ENCODE measurements at regions not wholly inside any gene's neighbourhood (a gene's known extent, or its start where the extent isn't known, plus 50 kb on each side); places are given as distances from the start of the nearest gene placed in this dataset.
A peak's percentile ranks its signal among the peaks of the same experiment; 100 is the strongest.
"Not testable (repeated sequence)": the region's sequence is repeated elsewhere in the genome, so short reads cannot be mapped to it uniquely, and the experiment has no call there.

DNA sequence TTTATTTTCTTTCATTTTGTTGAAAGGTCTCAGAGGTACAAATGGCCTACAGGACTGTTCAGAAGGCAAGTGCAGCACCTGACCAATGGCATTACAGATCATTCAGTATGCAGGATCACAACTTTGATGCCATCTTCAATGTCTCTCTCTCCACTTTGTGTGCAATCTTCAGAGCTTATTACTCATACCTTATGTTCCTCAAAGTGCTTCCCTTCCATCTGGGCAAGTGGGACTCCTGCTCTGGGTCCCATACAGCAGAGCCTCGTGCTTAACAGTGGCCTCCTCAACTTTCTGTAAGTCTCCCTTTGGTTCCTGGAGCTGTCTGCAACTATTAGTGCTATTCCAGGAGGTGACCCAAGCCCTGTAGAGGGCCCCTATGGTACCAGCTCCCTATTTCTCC, 358.4 kb upstream of the RPS23 start:
- H3K27me3 ChIP-seq (ENCODE audit: control insufficient read depth in 3 of 3, insufficient read depth in 3 of 3, low read length in 2 of 3), result no peaks in the 10 kb centered on the region
- ATAC-seq (ENCODE audit: insufficient read depth, low FRiP score), result no peak
- TF ChIP-seq, protein P1, sequence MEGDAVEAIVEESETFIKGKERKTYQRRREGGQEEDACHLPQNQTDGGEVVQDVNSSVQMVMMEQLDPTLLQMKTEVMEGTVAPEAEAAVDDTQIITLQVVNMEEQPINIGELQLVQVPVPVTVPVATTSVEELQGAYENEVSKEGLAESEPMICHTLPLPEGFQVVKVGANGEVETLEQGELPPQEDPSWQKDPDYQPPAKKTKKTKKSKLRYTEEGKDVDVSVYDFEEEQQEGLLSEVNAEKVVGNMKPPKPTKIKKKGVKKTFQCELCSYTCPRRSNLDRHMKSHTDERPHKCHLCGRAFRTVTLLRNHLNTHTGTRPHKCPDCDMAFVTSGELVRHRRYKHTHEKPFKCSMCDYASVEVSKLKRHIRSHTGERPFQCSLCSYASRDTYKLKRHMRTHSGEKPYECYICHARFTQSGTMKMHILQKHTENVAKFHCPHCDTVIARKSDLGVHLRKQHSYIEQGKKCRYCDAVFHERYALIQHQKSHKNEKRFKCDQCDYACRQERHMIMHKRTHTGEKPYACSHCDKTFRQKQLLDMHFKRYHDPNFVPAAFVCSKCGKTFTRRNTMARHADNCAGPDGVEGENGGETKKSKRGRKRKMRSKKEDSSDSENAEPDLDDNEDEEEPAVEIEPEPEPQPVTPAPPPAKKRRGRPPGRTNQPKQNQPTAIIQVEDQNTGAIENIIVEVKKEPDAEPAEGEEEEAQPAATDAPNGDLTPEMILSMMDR (IDR thresholded peaks at IDR 0.05; ENCODE audit: control extremely low read depth, extremely low read depth), result no peak

DNA sequence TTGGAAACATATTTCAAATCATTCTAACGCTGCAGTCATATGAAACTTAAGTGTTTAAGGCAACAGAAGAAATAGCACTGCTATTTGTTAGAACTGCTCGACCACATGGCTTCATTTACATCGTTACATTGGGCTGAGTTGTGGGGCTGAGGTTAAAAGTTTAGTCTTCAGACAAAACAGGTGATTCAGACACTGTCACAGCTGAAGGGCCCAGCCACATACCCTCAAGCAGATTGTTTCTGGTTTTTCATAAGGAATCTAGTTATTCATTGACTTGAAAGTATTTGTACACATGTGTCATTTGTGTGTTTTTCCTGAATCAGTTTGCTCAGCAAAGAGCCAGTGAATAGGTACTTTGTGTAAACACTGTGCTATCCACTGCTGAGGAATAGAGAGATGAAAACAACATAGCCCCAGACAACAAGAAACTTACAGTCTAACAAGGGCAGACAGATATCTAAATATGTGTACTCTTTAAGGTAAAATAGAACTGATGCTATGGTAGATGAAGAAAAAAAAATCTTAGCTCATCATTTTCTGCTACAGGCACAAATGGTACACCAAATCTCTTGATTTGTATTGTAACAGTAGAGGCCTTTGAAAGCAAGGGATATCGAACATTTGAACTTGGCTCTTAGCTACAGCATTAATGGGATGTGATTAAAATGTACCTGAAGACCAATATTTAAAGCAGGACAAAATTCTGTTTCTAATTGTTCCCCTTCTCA, 357.6 kb upstream of the RPS23 start:
- Histone ChIP-seq H3K4me1 (ENCODE audit: control insufficient read depth in 5 of 5, insufficient read depth in 5 of 5, low read length in 5 of 5) (peaks cover 0 to 30% (median 6%) of the 10 kb centered on the region in 5 donors), H3K27me3 (ENCODE audit: control insufficient read depth in 3 of 3, insufficient read depth in 3 of 3, low read length in 2 of 3) (no peaks in the 10 kb centered on the region), H3K27ac (ENCODE audit: low read depth in 1 of 2, low read length in 1 of 2) (no peak overlapping the region), H3K36me3 (ENCODE audit: control insufficient read depth in 4 of 4, insufficient read depth in 4 of 4, low read length in 4 of 4) (no peaks in the 10 kb centered on the region), H3K9ac (ENCODE audit: insufficient read depth in 1 of 2, low read length in 2 of 2) (no peak overlapping the region), H3K4me3 (no peak overlapping the region), H3K9me3 (ENCODE audit: control insufficient read depth in 4 of 4, insufficient read depth in 3 of 4, low read length in 3 of 4) (no peaks in the 10 kb centered on the region)
- TF ChIP-seq, protein P1 (IDR thresholded peaks at IDR 0.05; ENCODE audit: control extremely low read depth, extremely low read depth), result no peak
- peak; percentile 66 for ATAC-seq (ENCODE audit: insufficient read depth, low FRiP score)
- DNase-seq, result peak; percentile 41 to 66 (median 49)
- 69 to 80% methylated on average over 4 of the region's 4 CpGs for WGBS, 2 donors

More for the DNA sequence above, 358.4 kb upstream of the RPS23 start:
- no peak for DNase-seq
- no peak overlapping the region for H3K4me3 ChIP-seq
- WGBS, 2 donors, result 79 to 88% methylated on average over 1 of the region's 1 CpG
- peaks cover 0 to 38% (median 6%) of the 10 kb centered on the region in 5 donors for H3K4me1 ChIP-seq (ENCODE audit: control insufficient read depth in 5 of 5, insufficient read depth in 5 of 5, low read length in 5 of 5)
- no peak overlapping the region for H3K27ac ChIP-seq (ENCODE audit: low read depth in 1 of 2, low read length in 1 of 2)
- H3K36me3 ChIP-seq (ENCODE audit: control insufficient read depth in 4 of 4, insufficient read depth in 4 of 4, low read length in 4 of 4), result no peaks in the 10 kb centered on the region
- no peaks in the 10 kb centered on the region for H3K9me3 ChIP-seq (ENCODE audit: control insufficient read depth in 4 of 4, insufficient read depth in 3 of 4, low read length in 3 of 4)
- no peak overlapping the region for H3K9ac ChIP-seq (ENCODE audit: insufficient read depth in 1 of 2, low read length in 2 of 2)

DNA sequence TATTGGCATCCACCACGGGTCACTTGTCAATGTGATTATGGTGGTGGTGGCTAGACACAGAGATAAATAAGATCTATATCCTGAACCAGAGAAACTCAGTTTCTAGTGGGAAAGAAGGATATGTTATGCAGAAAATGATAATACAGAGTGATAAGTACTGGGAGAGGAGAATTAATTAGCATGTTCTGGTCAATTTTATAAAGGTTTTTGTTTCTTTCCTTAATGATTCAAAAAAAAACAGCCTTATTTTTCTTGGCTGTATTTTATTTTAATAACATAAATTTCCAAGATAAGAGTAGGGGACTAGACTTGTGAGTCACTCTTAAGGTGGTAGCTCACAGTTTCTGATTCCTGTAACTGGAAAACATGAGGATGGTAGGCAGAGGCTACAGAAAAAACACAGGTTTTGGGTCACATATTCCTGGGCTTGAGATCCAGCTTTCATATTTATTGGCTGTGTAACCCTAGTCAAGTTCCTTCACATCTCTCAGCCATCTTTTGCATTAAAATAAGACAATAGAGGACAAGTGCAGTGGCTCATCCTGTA, 350.3 kb upstream of the RPS23 start:
- H3K9ac ChIP-seq (ENCODE audit: insufficient read depth in 1 of 2, low read length in 2 of 2), result no peak overlapping the region
- no peak for ATAC-seq (ENCODE audit: insufficient read depth, low FRiP score)

DNA sequence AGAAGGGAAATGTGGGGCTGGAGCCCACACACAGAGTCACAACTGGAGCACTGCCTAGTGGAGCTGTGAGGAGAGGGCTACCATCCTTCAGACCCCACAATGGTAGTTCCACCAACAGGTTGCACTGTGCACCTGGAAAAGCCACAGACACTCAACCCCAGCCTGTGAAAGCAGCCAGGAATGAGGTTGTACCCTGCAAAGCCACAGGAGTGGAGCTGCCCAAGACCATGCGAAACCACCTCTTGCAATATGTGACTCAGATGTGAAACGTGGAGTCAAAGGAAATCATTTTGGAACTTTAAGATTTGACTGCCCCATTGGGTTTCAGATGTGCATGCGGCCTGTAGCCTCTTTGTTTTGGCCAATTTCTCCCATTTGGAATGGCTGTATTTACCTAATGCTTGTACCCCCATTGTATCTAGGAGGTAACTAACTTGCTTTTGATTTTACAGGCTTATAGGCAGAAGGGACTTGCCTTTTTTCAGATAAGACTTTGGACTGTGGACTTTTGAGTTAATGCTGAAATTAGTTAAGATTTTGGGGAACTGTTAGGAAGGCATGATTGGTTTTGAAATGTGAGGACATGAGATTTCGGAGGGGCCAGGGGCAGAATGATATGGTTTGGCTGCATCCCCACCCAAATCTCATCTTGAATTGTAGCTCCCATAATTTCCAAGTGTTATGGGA, 348.9 kb upstream of the RPS23 start:
- not testable (repeated sequence) for DNase-seq; H3K4me3 ChIP-seq; H3K27ac ChIP-seq (ENCODE audit: low read depth in 1 of 2, low read length in 1 of 2); H3K27me3 ChIP-seq (ENCODE audit: control insufficient read depth in 3 of 3, insufficient read depth in 3 of 3, low read length in 2 of 3); H3K9ac ChIP-seq (ENCODE audit: insufficient read depth in 1 of 2, low read length in 2 of 2); ATAC-seq (ENCODE audit: insufficient read depth, low FRiP score); H3K36me3 ChIP-seq (ENCODE audit: control insufficient read depth in 4 of 4, insufficient read depth in 4 of 4, low read length in 4 of 4); H3K9me3 ChIP-seq (ENCODE audit: control insufficient read depth in 4 of 4, insufficient read depth in 3 of 4, low read length in 3 of 4)
- peaks cover 0 to 12% (median 0%) of the 10 kb centered on the region in 5 donors for H3K4me1 ChIP-seq (ENCODE audit: control insufficient read depth in 5 of 5, insufficient read depth in 5 of 5, low read length in 5 of 5)
- WGBS, 2 donors, result 93 to 95% methylated on average over 4 of the region's 4 CpGs

More for the DNA sequence above, 350.3 kb upstream of the RPS23 start:
- no peaks in the 10 kb centered on the region for H3K36me3 ChIP-seq (ENCODE audit: control insufficient read depth in 4 of 4, insufficient read depth in 4 of 4, low read length in 4 of 4)
- DNase-seq, result no peak
- WGBS, 2 donors, result 51 to 77% methylated on average over 1 of the region's 1 CpG
- no peaks in the 10 kb centered on the region for H3K27me3 ChIP-seq (ENCODE audit: control insufficient read depth in 3 of 3, insufficient read depth in 3 of 3, low read length in 2 of 3)
- H3K9me3 ChIP-seq (ENCODE audit: control insufficient read depth in 4 of 4, insufficient read depth in 3 of 4, low read length in 3 of 4), result no peaks in the 10 kb centered on the region
- no peak overlapping the region for H3K27ac ChIP-seq (ENCODE audit: low read depth in 1 of 2, low read length in 1 of 2)
- no peaks in the 10 kb centered on the region for H3K4me1 ChIP-seq (ENCODE audit: control insufficient read depth in 5 of 5, insufficient read depth in 5 of 5, low read length in 5 of 5)
- TF ChIP-seq, protein P1 (IDR thresholded peaks at IDR 0.05; ENCODE audit: control extremely low read depth, extremely low read depth), result no peak
- H3K4me3 ChIP-seq, result no peak overlapping the region

DNA sequence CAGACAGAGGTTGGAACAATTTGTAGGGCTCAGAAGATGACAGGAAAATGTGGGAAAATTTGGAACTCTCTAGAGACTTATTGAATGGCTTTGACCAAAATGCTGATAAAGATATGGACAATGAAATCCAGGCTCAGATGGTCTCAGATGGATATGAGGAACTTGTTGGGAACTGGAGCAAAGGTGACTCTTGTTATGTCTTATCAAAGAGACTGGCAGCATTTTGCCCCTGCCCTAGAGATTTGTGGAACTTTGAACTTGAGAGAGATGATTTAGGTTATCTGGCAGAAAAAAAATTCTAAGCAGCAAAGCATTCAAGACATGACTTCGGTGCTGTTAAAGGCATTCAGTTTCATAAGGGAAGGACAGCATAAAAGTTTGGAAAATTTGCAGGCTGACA, 347.9 kb upstream of the RPS23 start:
- not testable (repeated sequence) for H3K27me3 ChIP-seq (ENCODE audit: control insufficient read depth in 3 of 3, insufficient read depth in 3 of 3, low read length in 2 of 3); DNase-seq; H3K9me3 ChIP-seq (ENCODE audit: control insufficient read depth in 4 of 4, insufficient read depth in 3 of 4, low read length in 3 of 4); H3K36me3 ChIP-seq (ENCODE audit: control insufficient read depth in 4 of 4, insufficient read depth in 4 of 4, low read length in 4 of 4); ATAC-seq (ENCODE audit: insufficient read depth, low FRiP score); H3K4me3 ChIP-seq; H3K9ac ChIP-seq (ENCODE audit: insufficient read depth in 1 of 2, low read length in 2 of 2); H3K27ac ChIP-seq (ENCODE audit: low read depth in 1 of 2, low read length in 1 of 2)
- H3K4me1 ChIP-seq (ENCODE audit: control insufficient read depth in 5 of 5, insufficient read depth in 5 of 5, low read length in 5 of 5), result peaks cover 0 to 17% (median 3%) of the 10 kb centered on the region in 5 donors
- WGBS, 2 donors, result 93 to 95% methylated on average over 1 of the region's 1 CpG
